ENCODE measurements at regions not wholly inside any gene's neighbourhood (a gene's known extent, or its start where the extent isn't known, plus 50 kb on each side); places are given as distances from the start of the nearest gene placed in this dataset.

- no peak overlapping the region for H3K9ac ChIP-seq
- no peak for TF ChIP-seq CTCF (conservative IDR thresholded peaks at IDR 0.05; ENCODE audit: low read depth, low read length)
Observed at GRCh38 chr1:232153652-232154051, 476.3 kb downstream of the SIPA1L2 start.

GRCh38 chr1:232150770-232151548 is 479.0 kb downstream of the SIPA1L2 start:
- Histone ChIP-seq H3K4me1 (ENCODE audit: low read depth, poor library complexity, severe bottlenecking) (no peaks in the 10 kb centered on the region), H3K27me3 (ENCODE audit: insufficient read depth, low read depth) (no peaks in the 10 kb centered on the region), H3K4me3 (IDR thresholded peaks at IDR 0.05; ENCODE audit: insufficient read depth, low read depth, low read length) (no peak overlapping the region), H3K9ac (no peak overlapping the region), H2AFZ (ENCODE audit: low read depth) (no peak overlapping the region), H4K20me1 (ENCODE audit: insufficient read depth) (no peaks in the 10 kb centered on the region), H3K27ac (no peak overlapping the region), H3K4me2 (no peak overlapping the region), H3K36me3 (ENCODE audit: insufficient read depth) (no peaks in the 10 kb centered on the region), H3K79me2 (ENCODE audit: insufficient read depth, low read depth) (no peaks in the 10 kb centered on the region)
- TF ChIP-seq CTCF (conservative IDR thresholded peaks at IDR 0.05; ENCODE audit: low read depth, low read length) = no peak

More at GRCh38 chr1:232153652-232154051, 476.3 kb downstream of the SIPA1L2 start:
- H3K4me1 ChIP-seq (ENCODE audit: low read depth, poor library complexity, severe bottlenecking) = no peaks in the 10 kb centered on the region
- no peak overlapping the region for H3K4me3 ChIP-seq (IDR thresholded peaks at IDR 0.05; ENCODE audit: insufficient read depth, low read depth, low read length)
- H3K36me3 ChIP-seq (ENCODE audit: insufficient read depth) = no peaks in the 10 kb centered on the region
- no peaks in the 10 kb centered on the region for H3K79me2 ChIP-seq (ENCODE audit: insufficient read depth, low read depth)
- H3K27me3 ChIP-seq (ENCODE audit: insufficient read depth, low read depth) = no peaks in the 10 kb centered on the region
- H4K20me1 ChIP-seq (ENCODE audit: insufficient read depth) = no peaks in the 10 kb centered on the region
- no peak overlapping the region for H2AFZ ChIP-seq (ENCODE audit: low read depth)
- no peak overlapping the region for H3K4me2 ChIP-seq
- H3K27ac ChIP-seq = no peak overlapping the region

- H4K20me1 ChIP-seq (ENCODE audit: insufficient read depth) = no peaks in the 10 kb centered on the region
- no peak overlapping the region for H3K4me2 ChIP-seq
- H3K4me3 ChIP-seq (IDR thresholded peaks at IDR 0.05; ENCODE audit: insufficient read depth, low read depth, low read length) = no peak overlapping the region
- H3K27me3 ChIP-seq (ENCODE audit: insufficient read depth, low read depth) = no peaks in the 10 kb centered on the region
- no peak overlapping the region for H3K9ac ChIP-seq
- no peak for TF ChIP-seq CTCF (conservative IDR thresholded peaks at IDR 0.05; ENCODE audit: low read depth, low read length)
- H3K4me1 ChIP-seq (ENCODE audit: low read depth, poor library complexity, severe bottlenecking) = no peaks in the 10 kb centered on the region
- H2AFZ ChIP-seq (ENCODE audit: low read depth) = no peak overlapping the region
- no peak overlapping the region for H3K27ac ChIP-seq
- no peaks in the 10 kb centered on the region for H3K79me2 ChIP-seq (ENCODE audit: insufficient read depth, low read depth)
- no peaks in the 10 kb centered on the region for H3K36me3 ChIP-seq (ENCODE audit: insufficient read depth)
Observed at GRCh38 chr1:232149287-232150201, 480.4 kb downstream of the SIPA1L2 start.

GRCh38 chr1:232147215-232147614 is 482.7 kb downstream of the SIPA1L2 start:
- no peak for TF ChIP-seq CTCF (conservative IDR thresholded peaks at IDR 0.05; ENCODE audit: low read depth, low read length)
- Histone ChIP-seq H3K36me3 (ENCODE audit: insufficient read depth) (no peaks in the 10 kb centered on the region), H3K4me1 (ENCODE audit: low read depth, poor library complexity, severe bottlenecking) (no peaks in the 10 kb centered on the region), H2AFZ (ENCODE audit: low read depth) (no peak overlapping the region), H3K27ac (no peak overlapping the region), H3K4me2 (no peak overlapping the region), H3K9ac (no peak overlapping the region), H3K27me3 (ENCODE audit: insufficient read depth, low read depth) (no peaks in the 10 kb centered on the region), H4K20me1 (ENCODE audit: insufficient read depth) (no peaks in the 10 kb centered on the region), H3K79me2 (ENCODE audit: insufficient read depth, low read depth) (no peaks in the 10 kb centered on the region), H3K4me3 (IDR thresholded peaks at IDR 0.05; ENCODE audit: insufficient read depth, low read depth, low read length) (no peak overlapping the region)
